Tongue (tissue), 1 donor: ENCODE measurements at regions not wholly inside any gene's neighbourhood (a gene's known extent, or its start where the extent isn't known, plus 50 kb on each side); places are given as distances from the start of the nearest gene placed in this dataset.
"Not testable (repeated sequence)": the region's sequence is repeated elsewhere in the genome, so short reads cannot be mapped to it uniquely, and the experiment has no call there.

Experiments used
- DNase-seq: peaks from one replicate; pipeline ENCODE4 v3.0.0-alpha.2; 2015

GRCh38 chr9:67307109-67307508, 314.8 kb upstream of the SPATA31A3 start:
- DNase-seq, result not testable (repeated sequence)

- DNase-seq, result not testable (repeated sequence)
Observed at GRCh38 chr9:67288797-67289196, 296.4 kb upstream of the SPATA31A3 start.

GRCh38 chr9:67288117-67288735, 295.9 kb upstream of the SPATA31A3 start:
- DNase-seq, result not testable (repeated sequence)

GRCh38 chr9:67284299-67284698, 291.9 kb upstream of the SPATA31A3 start:
- DNase-seq, result not testable (repeated sequence)

- DNase-seq, result not testable (repeated sequence)
Observed at GRCh38 chr9:67281574-67281973, 289.2 kb upstream of the SPATA31A3 start.

- not testable (repeated sequence) for DNase-seq
Observed at GRCh38 chr9:67269692-67270091, 277.3 kb upstream of the SPATA31A3 start.

GRCh38 chr9:67257894-67258293, 265.5 kb upstream of the SPATA31A3 start:
- not testable (repeated sequence) for DNase-seq

GRCh38 chr9:67248967-67249366, 256.6 kb upstream of the SPATA31A3 start:
- DNase-seq, result not testable (repeated sequence)

- DNase-seq, result not testable (repeated sequence)
Observed at GRCh38 chr9:67212073-67212472, 219.7 kb upstream of the SPATA31A3 start.

- DNase-seq, result not testable (repeated sequence)
Observed at GRCh38 chr9:67210842-67211241, 218.5 kb upstream of the SPATA31A3 start.

GRCh38 chr9:67208831-67209437, 216.6 kb upstream of the SPATA31A3 start:
- DNase-seq, result not testable (repeated sequence)

- not testable (repeated sequence) for DNase-seq
Observed at GRCh38 chr9:67196135-67196534, 203.8 kb upstream of the SPATA31A3 start.

GRCh38 chr9:67195357-67195756, 203.0 kb upstream of the SPATA31A3 start:
- not testable (repeated sequence) for DNase-seq

- DNase-seq, result not testable (repeated sequence)
Observed at GRCh38 chr9:67179185-67179584, 186.8 kb upstream of the SPATA31A3 start.

- not testable (repeated sequence) for DNase-seq
Observed at GRCh38 chr9:67175167-67175566, 182.8 kb upstream of the SPATA31A3 start.

GRCh38 chr9:67171721-67172120, 179.4 kb upstream of the SPATA31A3 start:
- not testable (repeated sequence) for DNase-seq

GRCh38 chr9:67168530-67169157, 176.3 kb upstream of the SPATA31A3 start:
- not testable (repeated sequence) for DNase-seq

- DNase-seq, result not testable (repeated sequence)
Observed at GRCh38 chr9:67166335-67166734, 174.0 kb upstream of the SPATA31A3 start.

GRCh38 chr9:67162827-67163226, 170.5 kb upstream of the SPATA31A3 start:
- DNase-seq, result not testable (repeated sequence)

- not testable (repeated sequence) for DNase-seq
Observed at GRCh38 chr9:67155218-67155617, 162.9 kb upstream of the SPATA31A3 start.

- DNase-seq, result not testable (repeated sequence)
Observed at GRCh38 chr9:67153501-67153900, 161.2 kb upstream of the SPATA31A3 start.

GRCh38 chr9:67142392-67143107, 150.2 kb upstream of the SPATA31A3 start:
- DNase-seq, result not testable (repeated sequence)

- not testable (repeated sequence) for DNase-seq
Observed at GRCh38 chr9:67136376-67136775, 144.0 kb upstream of the SPATA31A3 start.
